ENCODE measurements at regions not wholly inside any gene's neighbourhood (a gene's known extent, or its start where the extent isn't known, plus 50 kb on each side); places are given as distances from the start of the nearest gene placed in this dataset.

GRCh38 chr5:121695307-121695706, 156.4 kb upstream of the FTMT start:
- TF ChIP-seq, protein P1, sequence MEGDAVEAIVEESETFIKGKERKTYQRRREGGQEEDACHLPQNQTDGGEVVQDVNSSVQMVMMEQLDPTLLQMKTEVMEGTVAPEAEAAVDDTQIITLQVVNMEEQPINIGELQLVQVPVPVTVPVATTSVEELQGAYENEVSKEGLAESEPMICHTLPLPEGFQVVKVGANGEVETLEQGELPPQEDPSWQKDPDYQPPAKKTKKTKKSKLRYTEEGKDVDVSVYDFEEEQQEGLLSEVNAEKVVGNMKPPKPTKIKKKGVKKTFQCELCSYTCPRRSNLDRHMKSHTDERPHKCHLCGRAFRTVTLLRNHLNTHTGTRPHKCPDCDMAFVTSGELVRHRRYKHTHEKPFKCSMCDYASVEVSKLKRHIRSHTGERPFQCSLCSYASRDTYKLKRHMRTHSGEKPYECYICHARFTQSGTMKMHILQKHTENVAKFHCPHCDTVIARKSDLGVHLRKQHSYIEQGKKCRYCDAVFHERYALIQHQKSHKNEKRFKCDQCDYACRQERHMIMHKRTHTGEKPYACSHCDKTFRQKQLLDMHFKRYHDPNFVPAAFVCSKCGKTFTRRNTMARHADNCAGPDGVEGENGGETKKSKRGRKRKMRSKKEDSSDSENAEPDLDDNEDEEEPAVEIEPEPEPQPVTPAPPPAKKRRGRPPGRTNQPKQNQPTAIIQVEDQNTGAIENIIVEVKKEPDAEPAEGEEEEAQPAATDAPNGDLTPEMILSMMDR (IDR thresholded peaks at IDR 0.05) = no peak
- TF ChIP-seq POLR2AphosphoS5 (IDR thresholded peaks at IDR 0.05) (no peak), POLR2A (IDR thresholded peaks at IDR 0.05) (no peak), EP300 (IDR thresholded peaks at IDR 0.05) (no peak)

All from sigmoid colon (tissue), 4 donors.